K562 (cell line): ENCODE measurements at regions not wholly inside any gene's neighbourhood (a gene's known extent, or its start where the extent isn't known, plus 50 kb on each side); places are given as distances from the start of the nearest gene placed in this dataset.

Experiments
- POLR2AphosphoS2 ChIP-seq: IDR thresholded peaks from 2 replicates; pipeline ENCODE4 v1.6.1; 2012; ENCODE audit warnings: low read length, improper control_type of control experiment
- ZNF274 ChIP-seq: IDR thresholded peaks from 2 replicates; pipeline ENCODE4 v1.6.1; 2011; ENCODE audit warnings: low read depth, mild to moderate bottlenecking, low read length, moderate library complexity, borderline replicate concordance
- ZNF511 ChIP-seq: sonication (generic); formaldehyde crosslinking; IDR thresholded peaks from 2 replicates; pipeline ENCODE4 v1.8.0; 2022; ENCODE audit warnings: mild to moderate bottlenecking, missing genetic modification reagents

DNA sequence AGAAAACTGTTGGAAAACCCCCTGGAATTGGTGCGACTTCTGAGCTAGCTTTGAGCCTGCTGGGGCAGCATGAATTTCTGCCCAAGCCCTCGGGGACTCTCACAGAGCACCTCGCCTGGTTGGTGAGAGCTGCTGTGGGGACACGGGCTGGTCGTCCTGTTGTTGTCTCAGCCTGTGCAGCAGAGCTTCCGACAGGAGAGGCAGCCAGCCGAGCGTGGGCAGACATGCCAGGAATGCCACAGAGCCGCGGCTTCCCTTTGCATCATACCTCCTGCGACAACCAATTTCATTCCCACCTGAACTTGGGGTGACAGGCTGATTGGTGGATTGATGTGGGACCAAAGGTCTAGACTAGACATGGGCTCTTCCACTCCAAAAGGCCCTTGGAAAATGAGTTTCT lies 60.2 kb upstream of the NRBF2 start:
- TF ChIP-seq ZNF511 (CRISPR knock-in tag) (no peak), POLR2AphosphoS2 (no peak), ZNF274 (no peak)
